ENCODE measurements at regions not wholly inside any gene's neighbourhood (a gene's known extent, or its start where the extent isn't known, plus 50 kb on each side); places are given as distances from the start of the nearest gene placed in this dataset.
"Not testable (repeated sequence)": the region's sequence is repeated elsewhere in the genome, so short reads cannot be mapped to it uniquely, and the experiment has no call there.

DNA sequence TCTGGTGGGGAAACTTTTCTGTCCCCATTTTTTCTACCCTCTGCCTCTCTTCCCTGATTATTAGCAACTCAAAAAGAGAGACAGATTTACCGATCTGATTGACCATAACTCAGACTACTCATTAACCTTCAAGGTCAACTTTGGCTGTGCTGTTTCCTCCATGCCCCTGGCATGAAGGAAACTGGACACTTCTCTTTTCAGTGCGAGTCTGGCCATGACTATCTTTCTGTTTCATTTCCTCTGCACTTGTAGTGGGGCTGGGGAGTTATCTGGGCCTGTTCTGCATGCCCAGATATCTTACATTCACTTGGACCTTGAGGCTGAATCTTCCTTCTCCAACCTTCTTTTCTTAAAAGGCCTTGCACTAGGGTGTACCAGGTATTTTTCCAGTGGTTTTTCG, 76.9 kb upstream of the SLCO2A1 start:
- Mint-ChIP-seq H3K4me3 (no peak overlapping the region), H3K27ac (no peak overlapping the region), H3K27me3 (peaks cover 7 to 28% (median 12%) of the 10 kb centered on the region in 5 donors), H3K4me1 (peaks cover 2 to 8% (median 5%) of the 10 kb centered on the region in 4 donors), H3K36me3 (peaks cover 2 to 29% (median 7%) of the 10 kb centered on the region in 3 donors), H3K9me3 (peaks cover 2 to 36% (median 23%) of the 10 kb centered on the region in 9 donors)
- no peak for DNase-seq
- ATAC-seq = no peak
- POLR2A ChIA-PET = no interaction called here

DNA sequence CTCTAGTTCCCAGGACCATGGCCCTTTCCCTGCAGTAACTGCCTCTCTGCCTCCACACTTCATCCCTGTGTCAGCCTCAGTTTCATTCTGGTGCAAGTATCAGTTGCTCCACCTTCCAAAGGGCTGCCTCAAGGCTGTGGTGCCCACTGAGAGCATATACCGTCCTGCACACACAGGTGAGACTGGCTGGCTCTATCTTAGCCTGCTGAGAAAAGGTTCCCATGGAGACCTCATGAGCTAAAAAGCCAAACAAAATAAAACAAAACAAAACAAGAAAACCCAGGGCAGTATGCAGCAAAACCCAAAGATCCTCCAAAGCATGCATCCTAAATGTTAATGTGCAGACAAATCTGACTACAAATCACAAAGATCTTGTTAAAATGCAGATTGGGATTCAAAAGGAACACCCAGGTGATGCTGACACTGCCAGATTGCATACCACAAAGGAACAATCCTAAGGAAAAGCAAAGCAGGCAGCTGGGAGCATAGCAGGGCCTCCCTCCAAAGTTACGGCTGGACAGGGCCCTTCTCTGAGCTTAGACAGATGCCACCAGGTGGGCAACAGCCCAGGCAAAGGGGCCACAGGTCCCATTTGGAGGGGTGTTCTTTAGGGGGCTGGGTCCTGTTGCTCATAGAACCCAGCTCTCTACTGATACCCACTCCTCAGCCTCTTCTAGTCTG, 76.3 kb upstream of the SLCO2A1 start:
- POLR2A ChIA-PET = no interaction called here
- ATAC-seq = no peak
- H3K27me3 Mint-ChIP-seq = peaks cover 7 to 28% (median 12%) of the 10 kb centered on the region in 5 donors
- no peak overlapping the region for H3K4me3 Mint-ChIP-seq
- DNase-seq = no peak
- peaks cover 1 to 40% (median 23%) of the 10 kb centered on the region in 9 donors for H3K9me3 Mint-ChIP-seq
- H3K36me3 Mint-ChIP-seq = peaks cover 2 to 29% (median 7%) of the 10 kb centered on the region in 3 donors
- H3K4me1 Mint-ChIP-seq = peaks cover 2 to 8% (median 5%) of the 10 kb centered on the region in 4 donors
- H3K27ac Mint-ChIP-seq = no peak overlapping the region

DNA sequence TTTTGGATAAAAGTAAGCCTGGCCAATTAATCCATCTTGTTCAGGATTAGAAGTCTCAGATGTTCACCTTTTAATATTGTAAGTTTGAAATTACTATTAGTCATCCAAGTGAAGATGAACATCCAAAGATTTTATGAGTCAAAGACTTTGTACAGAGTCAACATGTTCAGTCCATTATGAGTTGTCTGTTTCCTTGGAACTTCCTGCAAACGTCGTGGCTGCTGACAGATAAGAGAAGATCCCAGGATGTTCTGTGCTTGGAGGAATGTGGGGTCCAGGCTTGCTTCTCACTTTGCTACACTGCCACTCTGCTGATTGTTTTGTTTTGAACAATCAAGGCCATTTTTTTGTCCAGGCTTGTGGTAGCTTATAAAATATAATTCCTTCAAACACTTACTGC, 74.3 kb upstream of the SLCO2A1 start:
- H3K9me3 Mint-ChIP-seq = peaks cover 6 to 54% (median 22%) of the 10 kb centered on the region in 9 donors
- POLR2A ChIA-PET = no interaction called here
- DNase-seq (no peak), ATAC-seq (no peak)
- peaks cover 7 to 28% (median 12%) of the 10 kb centered on the region in 5 donors for H3K27me3 Mint-ChIP-seq
- H3K4me3 Mint-ChIP-seq = no peak overlapping the region
- H3K27ac Mint-ChIP-seq = no peak overlapping the region
- peaks cover 2 to 8% (median 5%) of the 10 kb centered on the region in 4 donors for H3K4me1 Mint-ChIP-seq
- H3K36me3 Mint-ChIP-seq = peaks cover 2 to 28% (median 2%) of the 10 kb centered on the region in 3 donors

DNA sequence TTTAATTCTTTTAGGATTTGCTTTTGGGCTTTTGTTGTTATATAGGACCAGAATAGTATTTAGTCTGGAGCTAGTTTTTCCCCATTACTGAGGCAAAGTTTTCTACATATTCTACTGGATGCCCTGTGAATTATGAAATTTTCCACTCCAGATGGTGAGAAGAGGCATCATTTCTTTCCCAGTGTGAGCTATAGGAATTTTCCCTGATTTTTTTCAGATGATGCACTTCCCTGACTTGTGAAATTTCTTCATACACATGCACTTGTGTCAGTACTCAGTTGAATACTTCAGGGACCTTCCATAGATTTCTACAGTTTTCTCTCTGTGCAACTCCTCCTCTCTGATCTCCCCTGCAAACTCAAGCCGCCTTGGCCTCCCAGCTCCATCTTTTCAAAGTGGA, 73.7 kb upstream of the SLCO2A1 start:
- H3K4me1 Mint-ChIP-seq = peaks cover 2 to 8% (median 5%) of the 10 kb centered on the region in 4 donors
- DNase-seq (no peak), ATAC-seq (no peak)
- peaks cover 7 to 28% (median 12%) of the 10 kb centered on the region in 5 donors for H3K27me3 Mint-ChIP-seq
- H3K9me3 Mint-ChIP-seq = peaks cover 6 to 60% (median 27%) of the 10 kb centered on the region in 9 donors
- H3K4me3 Mint-ChIP-seq = no peak overlapping the region
- POLR2A ChIA-PET = no interaction called here
- H3K27ac Mint-ChIP-seq = no peak overlapping the region
- peaks cover 2 to 28% (median 2%) of the 10 kb centered on the region in 3 donors for H3K36me3 Mint-ChIP-seq

DNA sequence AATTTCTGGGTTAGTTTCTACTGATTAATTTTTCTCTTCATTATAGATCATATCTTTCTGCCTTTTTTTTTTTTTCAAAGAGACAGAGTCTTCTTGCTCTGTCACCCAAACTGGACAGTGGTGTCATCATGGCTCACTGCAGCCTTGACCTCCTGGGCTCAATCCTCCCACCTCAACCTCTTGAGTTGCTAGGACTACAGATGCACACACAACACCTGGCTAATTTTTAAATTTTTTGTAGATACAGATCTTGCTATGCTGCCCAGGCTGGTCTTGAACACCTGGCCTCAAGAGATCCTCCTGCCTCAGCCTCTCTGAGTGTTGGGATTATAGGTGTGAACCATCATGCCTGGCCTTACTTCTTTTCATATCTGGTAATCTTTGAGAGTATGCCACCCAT, 73.3 kb upstream of the SLCO2A1 start:
- Mint-ChIP-seq H3K27me3 (peaks cover 7 to 28% (median 12%) of the 10 kb centered on the region in 5 donors), H3K27ac (no peak overlapping the region), H3K4me3 (no peak overlapping the region), H3K36me3 (peaks cover 2 to 28% (median 2%) of the 10 kb centered on the region in 3 donors), H3K9me3 (peaks cover 6 to 65% (median 31%) of the 10 kb centered on the region in 9 donors), H3K4me1 (peaks cover 2 to 7% (median 5%) of the 10 kb centered on the region in 4 donors)
- ATAC-seq (no peak), DNase-seq (no peak)
- POLR2A ChIA-PET = no interaction called here

DNA sequence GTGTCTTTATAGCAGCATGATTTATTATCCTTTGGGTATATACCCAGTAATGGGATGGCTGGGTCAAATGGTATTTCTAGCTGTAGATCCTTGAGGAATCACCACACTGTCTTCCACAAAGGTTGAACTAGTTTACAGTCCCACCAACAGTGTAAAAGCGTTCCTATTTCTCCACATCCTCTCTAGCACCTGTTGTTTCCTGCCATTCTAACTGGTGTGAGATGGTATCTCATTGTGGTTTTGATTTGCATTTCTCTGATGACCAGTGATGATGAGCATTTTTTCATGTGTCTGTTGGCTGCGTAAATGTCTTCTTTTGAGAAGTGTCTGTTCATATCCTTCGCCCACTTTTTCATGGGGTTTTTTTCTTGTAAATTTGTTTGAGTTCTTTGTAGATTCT, 66.5 kb upstream of the SLCO2A1 start:
- H3K4me1 Mint-ChIP-seq, H3K4me3 Mint-ChIP-seq, H3K36me3 Mint-ChIP-seq, ATAC-seq, H3K27ac Mint-ChIP-seq, POLR2A ChIA-PET, DNase-seq, H3K27me3 Mint-ChIP-seq: not testable (repeated sequence)
- H3K9me3 Mint-ChIP-seq = peaks cover 0 to 68% (median 41%) of the 10 kb centered on the region in 9 donors

DNA sequence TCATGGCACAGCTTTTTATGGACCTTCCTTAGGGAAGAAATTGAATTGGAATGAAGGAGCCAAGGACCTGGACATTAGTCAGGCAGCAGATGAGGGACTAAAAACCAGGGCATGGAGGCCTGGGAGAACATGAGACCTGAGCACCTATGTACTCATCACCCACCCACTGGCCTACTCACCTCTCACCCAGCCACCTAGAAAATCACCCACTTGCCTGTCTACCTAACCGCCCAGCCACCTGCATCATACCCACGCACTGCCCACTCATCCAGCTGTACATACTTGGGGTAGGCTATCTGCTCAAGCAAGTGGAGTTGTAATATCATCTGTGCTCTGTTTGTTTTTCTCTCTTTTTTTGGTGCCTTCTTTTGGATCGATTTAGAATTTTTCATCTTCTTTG, 65.3 kb upstream of the SLCO2A1 start:
- ATAC-seq (no peak), DNase-seq (no peak)
- peaks cover 0 to 2% (median 0%) of the 10 kb centered on the region in 5 donors for H3K27me3 Mint-ChIP-seq
- no peak overlapping the region for H3K4me3 Mint-ChIP-seq
- no peaks in the 10 kb centered on the region for H3K36me3 Mint-ChIP-seq
- H3K27ac Mint-ChIP-seq = peak overlapping the region in 1 of 10 donors; percentile 7
- POLR2A ChIA-PET = no interaction called here
- H3K9me3 Mint-ChIP-seq = peaks cover 0 to 57% (median 32%) of the 10 kb centered on the region in 9 donors
- H3K4me1 Mint-ChIP-seq = no peaks in the 10 kb centered on the region

DNA sequence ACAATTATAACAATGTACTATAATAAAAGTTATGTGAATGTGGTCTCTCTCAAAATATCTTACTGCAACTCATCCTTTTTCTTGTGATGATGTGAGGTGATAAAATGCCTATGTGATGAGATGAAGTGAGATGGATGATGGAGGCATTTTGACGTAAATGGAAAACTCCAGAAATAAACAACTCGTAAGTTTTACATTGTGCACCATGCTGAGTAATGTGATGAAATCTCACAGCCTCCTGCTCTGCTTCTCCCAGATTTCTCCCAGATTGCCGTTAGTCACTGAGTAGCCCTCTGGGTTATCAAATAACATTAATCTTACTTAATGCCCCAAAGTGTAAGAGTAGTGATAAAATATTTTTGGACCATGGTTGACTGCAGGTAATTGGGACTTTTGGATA, 64.8 kb upstream of the SLCO2A1 start:
- peaks cover 0 to 2% (median 0%) of the 10 kb centered on the region in 5 donors for H3K27me3 Mint-ChIP-seq
- no peaks in the 10 kb centered on the region for H3K36me3 Mint-ChIP-seq
- H3K27ac Mint-ChIP-seq = no peak overlapping the region
- DNase-seq = no peak
- no peaks in the 10 kb centered on the region for H3K4me1 Mint-ChIP-seq
- POLR2A ChIA-PET = no interaction called here
- peaks cover 0 to 52% (median 27%) of the 10 kb centered on the region in 9 donors for H3K9me3 Mint-ChIP-seq
- no peak for ATAC-seq
- H3K4me3 Mint-ChIP-seq = no peak overlapping the region

DNA sequence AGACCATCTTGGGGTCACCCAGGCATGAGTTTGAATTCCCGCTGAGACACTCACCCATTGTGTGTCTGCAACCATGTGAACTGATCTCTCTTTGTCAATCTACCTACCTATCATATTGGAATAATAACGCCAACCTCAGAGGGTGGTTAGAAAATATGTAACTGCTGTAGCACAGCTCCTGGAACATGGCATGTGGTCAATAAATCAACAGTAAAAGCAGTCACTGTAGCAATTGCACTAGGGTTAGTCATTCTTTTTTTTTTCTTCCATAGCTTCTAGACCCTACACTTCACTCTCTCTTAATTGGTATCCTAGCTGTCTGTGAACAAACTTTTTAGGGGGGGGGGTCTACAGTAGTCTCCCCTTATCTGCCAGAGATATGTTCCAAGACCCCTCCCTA, 64.2 kb upstream of the SLCO2A1 start:
- no peak for ATAC-seq
- POLR2A ChIA-PET = no interaction called here
- DNase-seq = no peak
- H3K36me3 Mint-ChIP-seq = no peaks in the 10 kb centered on the region
- H3K27ac Mint-ChIP-seq = no peak overlapping the region
- H3K4me3 Mint-ChIP-seq = no peak overlapping the region
- H3K4me1 Mint-ChIP-seq = no peaks in the 10 kb centered on the region
- peaks cover 0 to 2% (median 0%) of the 10 kb centered on the region in 5 donors for H3K27me3 Mint-ChIP-seq
- H3K9me3 Mint-ChIP-seq = peaks cover 0 to 50% (median 22%) of the 10 kb centered on the region in 9 donors

DNA sequence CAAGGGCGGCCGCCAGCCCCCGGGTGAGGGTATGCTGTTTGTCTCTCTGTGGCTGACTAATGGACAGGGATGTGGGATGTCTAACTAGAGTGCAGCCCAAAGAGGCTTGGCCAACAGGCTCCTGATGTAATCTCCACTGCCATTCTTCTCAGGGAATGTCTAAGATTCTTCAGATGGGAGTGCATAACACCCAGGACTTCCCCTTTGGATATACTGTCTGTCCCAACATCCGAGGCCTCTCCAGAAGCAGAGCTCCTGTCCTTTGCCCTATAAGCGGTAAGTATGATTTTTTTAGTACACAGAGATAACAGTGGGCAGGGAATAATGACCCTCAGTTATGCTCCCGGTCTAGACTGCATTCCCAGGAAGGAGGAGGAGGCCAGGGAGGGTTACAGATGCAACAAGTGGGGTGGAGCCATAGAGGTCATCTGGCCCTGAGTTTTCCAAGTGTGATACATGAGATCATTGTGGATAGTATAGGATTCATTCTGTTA, 62.5 kb upstream of the SLCO2A1 start:
- ATAC-seq (no peak), DNase-seq (no peak)
- Mint-ChIP-seq H3K4me3 (no peak overlapping the region), H3K4me1 (no peaks in the 10 kb centered on the region), H3K27ac (no peak overlapping the region), H3K36me3 (peaks cover 0 to 7% (median 0%) of the 10 kb centered on the region in 3 donors), H3K9me3 (peaks cover 0 to 41% (median 17%) of the 10 kb centered on the region in 9 donors), H3K27me3 (peaks cover 0 to 2% (median 0%) of the 10 kb centered on the region in 5 donors)
- POLR2A ChIA-PET = no interaction called here

DNA sequence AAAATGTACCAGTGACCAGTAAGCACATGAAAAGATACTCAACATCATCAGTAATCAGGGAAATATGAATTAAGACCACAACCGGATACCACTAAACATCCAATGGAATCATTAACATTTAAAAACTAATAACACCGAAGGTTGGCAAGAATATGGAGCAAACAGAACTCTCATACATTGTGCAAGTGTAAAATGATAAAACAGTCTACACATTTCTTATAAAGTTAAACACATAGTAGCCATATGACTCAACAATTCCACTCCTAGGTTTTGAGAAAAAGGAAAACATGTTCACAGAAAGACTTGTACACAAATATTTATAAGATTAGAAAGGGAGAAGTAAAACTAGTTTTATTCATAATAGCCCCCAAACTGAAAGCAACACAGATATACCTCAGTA, 60.3 kb upstream of the SLCO2A1 start:
- Mint-ChIP-seq H3K27me3 (peaks cover 0 to 3% (median 0%) of the 10 kb centered on the region in 5 donors), H3K27ac (no peak overlapping the region), H3K9me3 (peaks cover 0 to 25% (median 10%) of the 10 kb centered on the region in 9 donors), H3K4me3 (no peak overlapping the region), H3K36me3 (peaks cover 0 to 7% (median 0%) of the 10 kb centered on the region in 3 donors), H3K4me1 (no peaks in the 10 kb centered on the region)
- no peak for ATAC-seq
- DNase-seq = no peak
- POLR2A ChIA-PET = no interaction called here

DNA sequence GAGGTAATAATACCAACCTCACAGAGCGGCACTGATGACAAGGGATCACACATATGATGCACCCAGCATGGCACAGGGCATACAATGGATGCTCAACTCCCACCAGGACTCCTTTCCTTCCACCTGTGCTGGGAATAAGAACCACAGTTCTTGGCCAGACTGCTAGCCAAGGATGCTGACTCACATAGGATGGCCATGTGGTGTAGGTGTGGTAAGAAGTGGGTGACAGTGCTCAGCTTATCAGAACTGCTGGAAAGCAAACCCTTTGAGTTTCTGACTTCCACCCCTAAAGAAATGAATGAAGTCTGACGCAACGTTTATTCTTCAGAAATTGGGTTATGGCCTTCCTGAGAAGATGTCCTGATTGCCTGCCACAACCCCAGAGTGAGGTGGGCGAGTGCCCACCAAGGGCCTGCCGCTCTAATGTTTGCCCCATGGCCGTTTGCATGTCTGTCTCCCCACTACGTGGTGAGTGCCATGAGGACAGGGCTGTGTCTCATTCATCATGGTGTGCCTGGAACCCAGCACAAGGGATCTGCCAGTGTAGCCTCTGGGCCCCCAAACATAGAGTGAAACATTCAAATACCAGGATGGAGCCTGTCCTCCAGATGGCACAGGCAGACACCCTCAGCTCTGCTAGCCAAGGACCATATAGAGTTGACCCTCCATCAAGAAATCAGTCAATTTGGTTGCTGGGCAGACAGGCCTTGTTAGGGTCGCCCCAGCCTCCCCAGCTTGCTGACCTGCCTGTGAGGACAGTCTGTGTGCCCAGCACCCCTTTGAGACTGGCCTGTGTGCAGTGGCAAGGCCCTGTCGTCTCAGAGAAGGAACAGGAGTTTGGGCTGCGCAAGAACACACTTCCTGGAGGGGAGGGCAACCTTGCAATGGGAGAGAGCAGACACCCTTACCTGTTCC, 57.6 kb upstream of the SLCO2A1 start:
- ATAC-seq = no peak
- Mint-ChIP-seq H3K9me3 (peaks cover 0 to 13% (median 3%) of the 10 kb centered on the region in 9 donors), H3K4me1 (no peaks in the 10 kb centered on the region), H3K36me3 (peaks cover 0 to 7% (median 0%) of the 10 kb centered on the region in 3 donors), H3K4me3 (no peak overlapping the region), H3K27ac (no peak overlapping the region), H3K27me3 (peaks cover 0 to 11% (median 0%) of the 10 kb centered on the region in 5 donors)
- DNase-seq = no peak
- POLR2A ChIA-PET = no interaction called here

DNA sequence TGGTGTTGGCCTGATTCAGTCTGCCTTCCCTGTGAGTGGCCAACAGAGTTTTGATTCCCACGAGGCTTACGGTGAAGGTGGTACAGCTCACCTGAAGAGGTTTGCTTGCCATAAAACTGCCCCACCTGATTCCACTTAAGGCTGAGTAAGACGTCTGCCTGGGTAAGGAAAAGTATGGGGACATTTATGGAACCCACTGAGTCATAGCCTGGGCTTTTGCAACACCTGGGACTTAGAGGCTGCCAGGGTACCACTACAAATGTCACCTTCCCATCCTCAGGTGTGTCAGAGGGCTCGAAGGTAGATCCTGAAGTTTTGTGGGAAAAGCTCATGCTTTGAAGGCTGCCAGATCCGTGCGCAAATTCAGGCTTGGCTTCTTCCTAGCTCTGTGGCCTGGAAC, 56.9 kb upstream of the SLCO2A1 start:
- DNase-seq (no peak), ATAC-seq (no peak)
- Mint-ChIP-seq H3K4me3 (no peak overlapping the region), H3K9me3 (peaks cover 0 to 13% (median 3%) of the 10 kb centered on the region in 9 donors), H3K27me3 (peaks cover 0 to 11% (median 0%) of the 10 kb centered on the region in 5 donors), H3K36me3 (peaks cover 0 to 7% (median 0%) of the 10 kb centered on the region in 3 donors), H3K27ac (peak overlapping the region in 1 of 10 donors; percentile 29), H3K4me1 (no peaks in the 10 kb centered on the region)
- POLR2A ChIA-PET = no interaction called here

Measured in naive thymus-derived CD8-positive, alpha-beta T cell (primary cell).